CD4-positive, CD25-positive, alpha-beta regulatory T cell (primary cell): ENCODE measurements at regions not wholly inside any gene's neighbourhood (a gene's known extent, or its start where the extent isn't known, plus 50 kb on each side); places are given as distances from the start of the nearest gene placed in this dataset.

Experiments
- ATAC-seq, 2 donors: fragments of 150-1000 bp; cut with Tn5 transposase; one replicate each; pipeline ENCODE4 v1.10.0; 2021; ENCODE audit warnings: low read depth in 2 of 2, moderate number of reproducible peaks in 2 of 2, moderate library complexity in 1 of 2
- DNase-seq, 3 donors: peaks; one replicate each; pipeline versions ENCODE4 v3.0.0 to v3.0.0-alpha.2; 2012 to 2022; ENCODE audit warnings: mixed read lengths in 1 of 3
- H3K27ac ChIP-seq: one replicate; pipeline ENCODE4 v1.7.0; 2013; ENCODE audit warnings: mild to moderate bottlenecking, low read length; ENCODE audit not compliant: insufficient read depth, poor library complexity, severe bottlenecking
- H3K27me3 ChIP-seq: one replicate; pipeline ENCODE4 v1.7.0; 2013; ENCODE audit warnings: low read length; ENCODE audit not compliant: control insufficient read depth, insufficient read depth
- H3K36me3 ChIP-seq: one replicate; pipeline ENCODE4 v1.7.0; 2013; ENCODE audit warnings: mild to moderate bottlenecking, low read length, moderate library complexity; ENCODE audit not compliant: control insufficient read depth, insufficient read depth
- H3K4me1 ChIP-seq: 2 replicates; pipeline ENCODE4 v1.7.0; 2013; ENCODE audit warnings: mild to moderate bottlenecking, low read length; ENCODE audit not compliant: insufficient read depth, control insufficient read depth, poor library complexity, severe bottlenecking
- H3K4me3 ChIP-seq: one replicate; pipeline ENCODE4 v1.7.0; 2013; ENCODE audit warnings: low read depth, mild to moderate bottlenecking, low read length, moderate library complexity
- H3K9me3 ChIP-seq, 2 experiments: 1 replicate in 1 of 2; 2 replicates in 1 of 2; pipeline ENCODE4 v1.7.0; 2013; ENCODE audit warnings: low read length in 2 of 2, mild to moderate bottlenecking in 1 of 2, moderate library complexity in 1 of 2; ENCODE audit not compliant: control insufficient read depth in 2 of 2
- H3K27ac Mint-ChIP-seq, 3 donors: one replicate each; pipeline ENCODE4 v1.8.0; 2020 to 2022; ENCODE audit warnings: mild to moderate bottlenecking in 3 of 3, mixed read lengths in 3 of 3, moderate library complexity in 2 of 3
- H3K27me3 Mint-ChIP-seq: one replicate; pipeline ENCODE4 v1.8.0; 2022; ENCODE audit warnings: mild to moderate bottlenecking, mixed read lengths
- H3K36me3 Mint-ChIP-seq: one replicate; pipeline ENCODE4 v1.8.0; 2020; ENCODE audit warnings: mixed read lengths
- H3K4me1 Mint-ChIP-seq, 4 donors: one replicate each; pipeline ENCODE4 v1.8.0; 2020 to 2022; ENCODE audit warnings: mixed read lengths in 4 of 4, mild to moderate bottlenecking in 1 of 4
- H3K4me3 Mint-ChIP-seq, 4 donors: one replicate each; pipeline ENCODE4 v1.8.0; 2020 to 2022; ENCODE audit warnings: mild to moderate bottlenecking in 4 of 4, mixed read lengths in 4 of 4, moderate library complexity in 3 of 4
- H3K9me3 Mint-ChIP-seq, 7 donors: one replicate each; pipeline ENCODE4 v1.8.0; 2020 to 2022; ENCODE audit warnings: mixed read lengths in 7 of 7, mild to moderate bottlenecking in 3 of 7, moderate library complexity in 2 of 7

GRCh38 chr4:116736756-116737155 lies 348.6 kb downstream of the TRAM1L1 start:
- H3K27ac ChIP-seq: no peak overlapping the region
- no peak overlapping the region for H3K4me3 ChIP-seq
- Mint-ChIP-seq H3K4me3 (no peak overlapping the region), H3K4me1 (no peaks in the 10 kb centered on the region), H3K9me3 (peaks cover 0 to 19% (median 3%) of the 10 kb centered on the region in 7 donors), H3K27me3 (no peaks in the 10 kb centered on the region), H3K27ac (no peak overlapping the region), H3K36me3 (no peaks in the 10 kb centered on the region)
- DNase-seq (no peak), ATAC-seq (no peak)
- H3K4me1 ChIP-seq: no peaks in the 10 kb centered on the region
- H3K36me3 ChIP-seq: no peaks in the 10 kb centered on the region
- H3K27me3 ChIP-seq: no peaks in the 10 kb centered on the region
- peaks cover 0 to 4% of the 10 kb centered on the region in 2 experiments for H3K9me3 ChIP-seq

- no peak overlapping the region for H3K4me3 ChIP-seq
- H3K27me3 ChIP-seq: no peaks in the 10 kb centered on the region
- no peak overlapping the region for H3K27ac ChIP-seq
- no peak overlapping the region for H3K4me3 Mint-ChIP-seq
- H3K4me1 Mint-ChIP-seq: no peaks in the 10 kb centered on the region
- H3K4me1 ChIP-seq: no peaks in the 10 kb centered on the region
- H3K9me3 ChIP-seq: peaks cover 0 to 4% of the 10 kb centered on the region in 2 experiments
- no peaks in the 10 kb centered on the region for H3K27me3 Mint-ChIP-seq
- no peak for DNase-seq
- no peak overlapping the region for H3K27ac Mint-ChIP-seq
- no peaks in the 10 kb centered on the region for H3K36me3 Mint-ChIP-seq
- no peaks in the 10 kb centered on the region for H3K36me3 ChIP-seq
- H3K9me3 Mint-ChIP-seq: peaks cover 0 to 15% (median 0%) of the 10 kb centered on the region in 7 donors
- ATAC-seq: no peak
Observed at GRCh38 chr4:116734178-116734577, 351.2 kb downstream of the TRAM1L1 start.

GRCh38 chr4:116733370-116733769 lies 352.0 kb downstream of the TRAM1L1 start:
- Mint-ChIP-seq H3K27ac (no peak overlapping the region), H3K36me3 (no peaks in the 10 kb centered on the region), H3K4me1 (no peaks in the 10 kb centered on the region), H3K27me3 (no peaks in the 10 kb centered on the region), H3K9me3 (peaks cover 0 to 15% (median 0%) of the 10 kb centered on the region in 7 donors), H3K4me3 (no peak overlapping the region)
- Histone ChIP-seq H3K27ac (no peak overlapping the region), H3K27me3 (no peaks in the 10 kb centered on the region), H3K4me1 (no peaks in the 10 kb centered on the region), H3K36me3 (no peaks in the 10 kb centered on the region), H3K9me3 (no peaks in the 10 kb centered on the region), H3K4me3 (no peak overlapping the region)
- DNase-seq (no peak), ATAC-seq (no peak)

- H3K27ac Mint-ChIP-seq: no peak overlapping the region
- no peak for ATAC-seq
- no peaks in the 10 kb centered on the region for H3K27me3 Mint-ChIP-seq
- Histone ChIP-seq H3K9me3 (no peaks in the 10 kb centered on the region), H3K27me3 (no peaks in the 10 kb centered on the region), H3K27ac (no peak overlapping the region), H3K36me3 (no peaks in the 10 kb centered on the region), H3K4me3 (no peak overlapping the region), H3K4me1 (no peaks in the 10 kb centered on the region)
- H3K4me3 Mint-ChIP-seq: peak overlapping the region in 1 of 4 donors; percentile 54
- no peaks in the 10 kb centered on the region for H3K4me1 Mint-ChIP-seq
- no peak for DNase-seq
- H3K9me3 Mint-ChIP-seq: peaks cover 0 to 13% (median 4%) of the 10 kb centered on the region in 7 donors
- H3K36me3 Mint-ChIP-seq: no peaks in the 10 kb centered on the region
Observed at GRCh38 chr4:116726523-116726922, 358.9 kb downstream of the TRAM1L1 start.

- H3K27me3 Mint-ChIP-seq: no peaks in the 10 kb centered on the region
- Histone ChIP-seq H3K27ac (no peak overlapping the region), H3K4me3 (no peak overlapping the region), H3K9me3 (no peaks in the 10 kb centered on the region), H3K27me3 (no peaks in the 10 kb centered on the region), H3K36me3 (no peaks in the 10 kb centered on the region), H3K4me1 (no peaks in the 10 kb centered on the region)
- no peak for ATAC-seq
- H3K36me3 Mint-ChIP-seq: no peaks in the 10 kb centered on the region
- no peak overlapping the region for H3K4me3 Mint-ChIP-seq
- no peak for DNase-seq
- H3K9me3 Mint-ChIP-seq: peaks cover 0 to 19% (median 4%) of the 10 kb centered on the region in 7 donors
- no peaks in the 10 kb centered on the region for H3K4me1 Mint-ChIP-seq
- no peak overlapping the region for H3K27ac Mint-ChIP-seq
Observed at GRCh38 chr4:116724249-116724648, 361.1 kb downstream of the TRAM1L1 start.

- ATAC-seq (no peak), DNase-seq (no peak)
- no peaks in the 10 kb centered on the region for H3K4me1 ChIP-seq
- H3K27me3 Mint-ChIP-seq: no peaks in the 10 kb centered on the region
- no peaks in the 10 kb centered on the region for H3K27me3 ChIP-seq
- H3K27ac Mint-ChIP-seq: no peak overlapping the region
- H3K4me3 Mint-ChIP-seq: no peak overlapping the region
- peaks cover 0 to 8% of the 10 kb centered on the region in 2 experiments for H3K9me3 ChIP-seq
- H3K36me3 Mint-ChIP-seq: no peaks in the 10 kb centered on the region
- no peak overlapping the region for H3K4me3 ChIP-seq
- no peak overlapping the region for H3K27ac ChIP-seq
- peaks cover 1 to 24% (median 7%) of the 10 kb centered on the region in 7 donors for H3K9me3 Mint-ChIP-seq
- no peaks in the 10 kb centered on the region for H3K4me1 Mint-ChIP-seq
- H3K36me3 ChIP-seq: no peaks in the 10 kb centered on the region
Observed at GRCh38 chr4:116705466-116705865, 379.9 kb downstream of the TRAM1L1 start.

- Mint-ChIP-seq H3K4me3 (no peak overlapping the region), H3K27me3 (no peaks in the 10 kb centered on the region), H3K9me3 (peaks cover 0 to 29% (median 6%) of the 10 kb centered on the region in 7 donors), H3K27ac (no peak overlapping the region), H3K4me1 (no peaks in the 10 kb centered on the region), H3K36me3 (no peaks in the 10 kb centered on the region)
- Histone ChIP-seq H3K36me3 (no peaks in the 10 kb centered on the region), H3K27me3 (no peaks in the 10 kb centered on the region), H3K4me3 (no peak overlapping the region), H3K9me3 (peaks cover 0 to 8% of the 10 kb centered on the region in 2 experiments), H3K27ac (no peak overlapping the region), H3K4me1 (no peaks in the 10 kb centered on the region)
- no peak for DNase-seq
- ATAC-seq: no peak
Observed at GRCh38 chr4:116702949-116703348, 382.4 kb downstream of the TRAM1L1 start.

GRCh38 chr4:116688536-116688935 lies 396.8 kb downstream of the TRAM1L1 start:
- H3K4me1 ChIP-seq: no peaks in the 10 kb centered on the region
- Mint-ChIP-seq H3K36me3 (no peaks in the 10 kb centered on the region), H3K27me3 (no peaks in the 10 kb centered on the region), H3K4me3 (no peak overlapping the region), H3K27ac (no peak overlapping the region), H3K9me3 (peaks cover 0 to 8% (median 1%) of the 10 kb centered on the region in 7 donors), H3K4me1 (no peaks in the 10 kb centered on the region)
- no peak for DNase-seq
- no peak for ATAC-seq
- no peaks in the 10 kb centered on the region for H3K36me3 ChIP-seq
- H3K27ac ChIP-seq: no peak overlapping the region
- H3K27me3 ChIP-seq: no peaks in the 10 kb centered on the region
- no peak overlapping the region for H3K4me3 ChIP-seq
- no peaks in the 10 kb centered on the region for H3K9me3 ChIP-seq
